WTC11 (cell line): ENCODE measurements at regions not wholly inside any gene's neighbourhood (a gene's known extent, or its start where the extent isn't known, plus 50 kb on each side); places are given as distances from the start of the nearest gene placed in this dataset.

Source experiments
- ATAC-seq: fragments of 200-7000 bp; cut with Tn5 transposase; 2 replicates; pipeline ENCODE4 v1.10.0; 2021; ENCODE audit warnings: mild to moderate bottlenecking, moderate library complexity
- CTCF ChIA-PET: fragments of 300-600 bp; sonication (Branson Sonifier 250); formaldehyde crosslinking; loops from one replicate; lab custom pipeline; 2021; ENCODE audit warnings: antibody characterized with exemption; lab: Charles Lee
- POLR2A ChIA-PET: fragments of 350-600 bp; sonication (Branson Sonifier 250); formaldehyde crosslinking; loops from one replicate; lab custom pipeline; 2021; ENCODE audit warnings: antibody characterized with exemption; lab: Charles Lee
- DNase-seq: peaks from one replicate; pipeline ENCODE4 v3.0.0; 2021; ENCODE audit warnings: low spot score
- H3K27ac Mint-ChIP-seq: 2 replicates; pipeline ENCODE4 v1.8.0; 2021; ENCODE audit warnings: mixed read lengths
- H3K27me3 Mint-ChIP-seq: 2 replicates; pipeline ENCODE4 v1.8.0; 2021; ENCODE audit warnings: low read depth, mild to moderate bottlenecking, moderate library complexity, mixed read lengths
- H3K36me3 Mint-ChIP-seq: 2 replicates; pipeline ENCODE4 v1.8.0; 2021; ENCODE audit warnings: mixed read lengths
- H3K4me1 Mint-ChIP-seq: 2 replicates; pipeline ENCODE4 v1.8.0; 2022; ENCODE audit warnings: mixed read lengths
- H3K4me3 Mint-ChIP-seq: 2 replicates; pipeline ENCODE4 v1.8.0; 2021; ENCODE audit warnings: mild to moderate bottlenecking, moderate library complexity, mixed read lengths
- H3K9me3 Mint-ChIP-seq: 2 replicates; pipeline ENCODE4 v1.8.0; 2021; ENCODE audit warnings: mixed read lengths
- ATF1 ChIP-seq: sonication (generic); formaldehyde crosslinking; IDR thresholded peaks from 2 replicates; pipeline ENCODE4 v1.8.1; 2023; ENCODE audit warnings: mild to moderate bottlenecking, moderate library complexity, missing genetic modification reagents
- FOXJ3 ChIP-seq: sonication (generic); formaldehyde crosslinking; IDR thresholded peaks from 2 replicates; pipeline ENCODE4 v1.9.0; 2021; ENCODE audit warnings: missing genetic modification reagents, mild to moderate bottlenecking, borderline replicate concordance
- GRHL2 ChIP-seq: fragments of 250-450 bp; sonication (Bioruptor Pico); IDR thresholded peaks from 2 replicates; pipeline ENCODE4 v1.8.0; 2022; ENCODE audit warnings: mild to moderate bottlenecking, moderate library complexity; ENCODE audit not compliant: insufficient replicate concordance, severe bottlenecking
- GTF2I ChIP-seq: fragments of 250-450 bp; sonication (Bioruptor Pico); conservative IDR thresholded peaks from 2 replicates; pipeline ENCODE4 v1.4.0; 2021; ENCODE audit warnings: mild to moderate bottlenecking
- JUN ChIP-seq: sonication (generic); formaldehyde crosslinking; IDR thresholded peaks from 2 replicates; pipeline ENCODE4 v1.8.0; 2023; ENCODE audit warnings: mild to moderate bottlenecking, missing genetic modification reagents
- NFATC4 ChIP-seq: fragments of 250-450 bp; sonication (Bioruptor Pico); IDR thresholded peaks from 2 replicates; pipeline ENCODE4 v1.9.0; 2021; ENCODE audit warnings: mild to moderate bottlenecking
- NFYB ChIP-seq: sonication (generic); formaldehyde crosslinking; conservative IDR thresholded peaks from 2 replicates; pipeline ENCODE4 v1.8.0; 2022; ENCODE audit warnings: low read depth, missing genetic modification reagents
- PRRX2 ChIP-seq: fragments of 250-450 bp; sonication (Bioruptor Pico); IDR thresholded peaks from 2 replicates; pipeline ENCODE4 v1.8.0; 2021; ENCODE audit warnings: mild to moderate bottlenecking
- RORB ChIP-seq: fragments of 250-450 bp; sonication (Bioruptor Pico); IDR thresholded peaks from 2 replicates; pipeline ENCODE4 v1.9.0; 2021; ENCODE audit warnings: mild to moderate bottlenecking
- SMAD3 ChIP-seq: sonication (generic); formaldehyde crosslinking; IDR thresholded peaks from 2 replicates; pipeline ENCODE4 v1.8.0; 2022; ENCODE audit warnings: missing genetic modification reagents, mild to moderate bottlenecking, borderline replicate concordance
- TCF7 ChIP-seq: sonication (generic); formaldehyde crosslinking; IDR thresholded peaks from 2 replicates; pipeline ENCODE4 v1.8.0; 2022; ENCODE audit warnings: mild to moderate bottlenecking, low read depth, missing genetic modification reagents, moderate library complexity
- USF2 ChIP-seq: sonication (generic); formaldehyde crosslinking; IDR thresholded peaks from 2 replicates; pipeline ENCODE4 v1.8.1; 2023; ENCODE audit warnings: mild to moderate bottlenecking, missing genetic modification reagents, moderate library complexity
- ZNF416 ChIP-seq: fragments of 250-450 bp; sonication (Bioruptor Pico); IDR thresholded peaks from 2 replicates; pipeline ENCODE4 v1.9.0; 2021; ENCODE audit warnings: mild to moderate bottlenecking, inconsistent platforms
- ZNF671 ChIP-seq: fragments of 250-450 bp; sonication (Bioruptor Pico); IDR thresholded peaks from 2 replicates; pipeline ENCODE4 v1.8.0; 2021; ENCODE audit warnings: mild to moderate bottlenecking
- TF ChIP-seq, protein P1 (sequence below): sonication (generic); formaldehyde crosslinking; IDR thresholded peaks from 2 replicates; pipeline ENCODE4 v1.8.0; 2023; ENCODE audit warnings: missing genetic modification reagents
- TF ChIP-seq, protein P2 (sequence below): sonication (generic); formaldehyde crosslinking; IDR thresholded peaks from 2 replicates; pipeline ENCODE4 v1.8.1; 2022; ENCODE audit warnings: mild to moderate bottlenecking, moderate library complexity, missing genetic modification reagents
- TF ChIP-seq, protein P3 (sequence below): fragments of 250-450 bp; sonication (Bioruptor Pico); conservative IDR thresholded peaks from 2 replicates; pipeline ENCODE4 v1.9.0; 2021; ENCODE audit warnings: mild to moderate bottlenecking
- TF ChIP-seq, protein P4 (sequence below): fragments of 250-450 bp; sonication (Bioruptor Pico); IDR thresholded peaks from 2 replicates; pipeline ENCODE4 v1.8.0; 2021; ENCODE audit warnings: mild to moderate bottlenecking
- TF ChIP-seq, protein P5 (sequence below): sonication (generic); formaldehyde crosslinking; IDR thresholded peaks from 2 replicates; pipeline ENCODE4 v1.8.0; 2023; ENCODE audit warnings: missing genetic modification reagents, mild to moderate bottlenecking, borderline replicate concordance

GRCh38 chrX:5788910-5789309, 439.8 kb downstream of the NLGN4X start (continued):
- no peak for TF ChIP-seq GRHL2 (CRISPR knock-in tag)
- no peak for TF ChIP-seq PRRX2
- TF ChIP-seq USF2 (CRISPR knock-in tag), result no peak

DNA sequence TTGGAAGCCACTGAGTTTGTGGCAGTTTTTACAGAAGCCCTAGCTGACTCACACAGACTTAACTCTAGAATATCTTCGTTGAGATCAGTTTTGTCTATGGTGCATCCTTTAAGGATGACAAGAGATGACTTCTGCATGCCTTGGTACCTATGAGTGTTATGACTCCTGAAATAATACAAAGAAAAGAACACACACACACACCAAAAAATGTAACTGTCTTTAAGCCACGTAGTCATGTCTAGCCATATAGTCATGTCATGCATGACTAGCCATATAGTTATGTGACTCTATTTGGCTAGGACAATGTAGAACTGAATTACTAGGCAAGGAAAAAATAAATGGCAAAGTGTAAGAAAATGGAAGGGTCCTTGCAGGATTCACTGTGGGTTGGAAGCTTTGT, 447.8 kb downstream of the NLGN4X start:
- no peak overlapping the region for H3K4me3 Mint-ChIP-seq
- ChIA-PET CTCF (no interaction called here), POLR2A (no interaction called here)

DNA sequence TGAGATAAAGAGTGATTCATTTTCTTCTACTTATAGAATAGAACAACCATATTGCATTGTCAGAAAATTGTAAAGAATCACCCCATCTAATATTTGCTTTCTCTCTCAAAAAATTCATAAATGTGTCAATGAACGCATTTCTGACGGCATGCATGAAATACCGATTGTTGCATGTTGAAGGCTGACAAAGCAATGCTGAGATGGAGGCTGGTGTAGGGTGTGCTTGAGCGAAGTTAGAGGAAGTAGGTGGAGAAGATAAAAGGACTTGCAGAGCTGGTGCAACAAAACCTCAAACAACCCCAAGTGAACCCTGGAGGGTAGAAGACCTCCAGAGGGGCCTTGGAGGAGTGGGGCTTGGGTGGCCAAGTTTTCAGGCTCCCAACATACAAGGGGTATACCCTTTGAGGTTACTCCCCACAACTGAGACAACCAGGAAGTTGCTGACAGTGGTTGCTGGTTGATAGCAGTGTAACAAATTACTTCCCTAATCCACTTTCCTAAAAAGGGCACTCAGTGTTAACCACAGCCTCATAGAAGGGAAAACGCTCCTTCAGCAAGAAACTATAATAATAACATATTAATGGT, 452.7 kb downstream of the NLGN4X start:
- Mint-ChIP-seq H3K4me1 (no peaks in the 10 kb centered on the region), H3K27ac (no peak overlapping the region), H3K9me3 (peaks cover 23% of the 10 kb centered on the region; the same call in 1 of the 2 replicates), H3K4me3 (no peak overlapping the region), H3K27me3 (no peaks in the 10 kb centered on the region), H3K36me3 (no peaks in the 10 kb centered on the region)
- ChIA-PET POLR2A (no interaction called here), CTCF (no interaction called here)
- ATAC-seq (no peak), DNase-seq (no peak)
- no peak for TF ChIP-seq ZNF671 (CRISPR knock-in tag)
- no peak for TF ChIP-seq RORB
- TF ChIP-seq JUN (CRISPR knock-in tag), result no peak
- TF ChIP-seq, protein P1, sequence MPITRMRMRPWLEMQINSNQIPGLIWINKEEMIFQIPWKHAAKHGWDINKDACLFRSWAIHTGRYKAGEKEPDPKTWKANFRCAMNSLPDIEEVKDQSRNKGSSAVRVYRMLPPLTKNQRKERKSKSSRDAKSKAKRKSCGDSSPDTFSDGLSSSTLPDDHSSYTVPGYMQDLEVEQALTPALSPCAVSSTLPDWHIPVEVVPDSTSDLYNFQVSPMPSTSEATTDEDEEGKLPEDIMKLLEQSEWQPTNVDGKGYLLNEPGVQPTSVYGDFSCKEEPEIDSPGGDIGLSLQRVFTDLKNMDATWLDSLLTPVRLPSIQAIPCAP (CRISPR knock-in tag), result no peak
- no peak for TF ChIP-seq SMAD3 (CRISPR knock-in tag)
- no peak for TF ChIP-seq GTF2I (CRISPR knock-in tag)
- TF ChIP-seq, protein P2, sequence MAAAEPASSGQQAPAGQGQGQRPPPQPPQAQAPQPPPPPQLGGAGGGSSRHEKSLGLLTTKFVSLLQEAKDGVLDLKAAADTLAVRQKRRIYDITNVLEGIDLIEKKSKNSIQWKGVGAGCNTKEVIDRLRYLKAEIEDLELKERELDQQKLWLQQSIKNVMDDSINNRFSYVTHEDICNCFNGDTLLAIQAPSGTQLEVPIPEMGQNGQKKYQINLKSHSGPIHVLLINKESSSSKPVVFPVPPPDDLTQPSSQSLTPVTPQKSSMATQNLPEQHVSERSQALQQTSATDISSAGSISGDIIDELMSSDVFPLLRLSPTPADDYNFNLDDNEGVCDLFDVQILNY (CRISPR knock-in tag), result no peak
- TF ChIP-seq TCF7 (CRISPR knock-in tag), result no peak
- TF ChIP-seq FOXJ3 (CRISPR knock-in tag), result no peak
- no peak for TF ChIP-seq NFYB (CRISPR knock-in tag)
- TF ChIP-seq, protein P3, sequence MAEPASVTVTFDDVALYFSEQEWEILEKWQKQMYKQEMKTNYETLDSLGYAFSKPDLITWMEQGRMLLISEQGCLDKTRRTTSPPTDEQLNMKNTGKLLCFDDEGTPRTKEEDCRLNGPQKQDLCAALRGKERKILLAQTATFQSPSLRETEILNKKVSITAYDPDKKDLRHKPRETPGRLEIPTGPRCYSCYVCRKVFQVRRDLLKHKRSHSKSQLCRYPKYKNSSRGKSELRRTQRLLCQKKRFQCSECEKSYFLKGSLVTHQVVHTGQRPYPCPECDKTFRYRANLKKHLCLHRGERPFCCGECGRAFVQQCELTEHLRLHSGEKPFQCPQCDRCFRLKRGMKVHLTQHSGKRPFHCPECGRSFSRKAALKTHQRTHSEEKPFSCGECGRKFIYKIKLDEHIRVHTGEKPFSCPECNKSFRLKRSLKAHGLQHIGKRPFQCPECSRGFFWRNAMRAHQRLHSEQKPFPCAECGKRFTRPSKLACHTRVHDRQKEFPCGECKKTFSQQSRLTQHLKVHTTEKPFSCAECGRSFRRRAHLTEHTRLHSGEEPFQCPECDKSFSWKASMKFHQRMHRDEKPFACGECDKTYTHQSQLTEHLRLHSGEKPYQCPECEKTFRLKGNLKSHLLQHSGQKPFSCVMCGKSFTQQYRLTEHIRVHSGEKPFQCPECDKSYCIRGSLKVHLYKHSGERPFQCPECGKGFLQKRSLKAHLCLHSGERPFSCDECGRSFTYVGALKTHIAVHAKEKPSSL, result no peak
- TF ChIP-seq ATF1 (CRISPR knock-in tag), result no peak
- TF ChIP-seq NFATC4 (CRISPR knock-in tag), result no peak

More for the DNA sequence above, 447.8 kb downstream of the NLGN4X start:
- Mint-ChIP-seq H3K4me1 (no peaks in the 10 kb centered on the region), H3K27ac (no peak overlapping the region), H3K27me3 (no peaks in the 10 kb centered on the region), H3K9me3 (peaks cover 19% of the 10 kb centered on the region; the same call in 1 of the 2 replicates), H3K36me3 (no peaks in the 10 kb centered on the region)
- no peak for DNase-seq
- ATAC-seq, result no peak
- TF ChIP-seq FOXJ3 (CRISPR knock-in tag), result no peak
- TF ChIP-seq ZNF416, result no peak
- TF ChIP-seq, protein P4, sequence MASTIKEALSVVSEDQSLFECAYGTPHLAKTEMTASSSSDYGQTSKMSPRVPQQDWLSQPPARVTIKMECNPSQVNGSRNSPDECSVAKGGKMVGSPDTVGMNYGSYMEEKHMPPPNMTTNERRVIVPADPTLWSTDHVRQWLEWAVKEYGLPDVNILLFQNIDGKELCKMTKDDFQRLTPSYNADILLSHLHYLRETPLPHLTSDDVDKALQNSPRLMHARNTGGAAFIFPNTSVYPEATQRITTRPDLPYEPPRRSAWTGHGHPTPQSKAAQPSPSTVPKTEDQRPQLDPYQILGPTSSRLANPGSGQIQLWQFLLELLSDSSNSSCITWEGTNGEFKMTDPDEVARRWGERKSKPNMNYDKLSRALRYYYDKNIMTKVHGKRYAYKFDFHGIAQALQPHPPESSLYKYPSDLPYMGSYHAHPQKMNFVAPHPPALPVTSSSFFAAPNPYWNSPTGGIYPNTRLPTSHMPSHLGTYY (CRISPR knock-in tag), result no peak
- TF ChIP-seq, protein P5, sequence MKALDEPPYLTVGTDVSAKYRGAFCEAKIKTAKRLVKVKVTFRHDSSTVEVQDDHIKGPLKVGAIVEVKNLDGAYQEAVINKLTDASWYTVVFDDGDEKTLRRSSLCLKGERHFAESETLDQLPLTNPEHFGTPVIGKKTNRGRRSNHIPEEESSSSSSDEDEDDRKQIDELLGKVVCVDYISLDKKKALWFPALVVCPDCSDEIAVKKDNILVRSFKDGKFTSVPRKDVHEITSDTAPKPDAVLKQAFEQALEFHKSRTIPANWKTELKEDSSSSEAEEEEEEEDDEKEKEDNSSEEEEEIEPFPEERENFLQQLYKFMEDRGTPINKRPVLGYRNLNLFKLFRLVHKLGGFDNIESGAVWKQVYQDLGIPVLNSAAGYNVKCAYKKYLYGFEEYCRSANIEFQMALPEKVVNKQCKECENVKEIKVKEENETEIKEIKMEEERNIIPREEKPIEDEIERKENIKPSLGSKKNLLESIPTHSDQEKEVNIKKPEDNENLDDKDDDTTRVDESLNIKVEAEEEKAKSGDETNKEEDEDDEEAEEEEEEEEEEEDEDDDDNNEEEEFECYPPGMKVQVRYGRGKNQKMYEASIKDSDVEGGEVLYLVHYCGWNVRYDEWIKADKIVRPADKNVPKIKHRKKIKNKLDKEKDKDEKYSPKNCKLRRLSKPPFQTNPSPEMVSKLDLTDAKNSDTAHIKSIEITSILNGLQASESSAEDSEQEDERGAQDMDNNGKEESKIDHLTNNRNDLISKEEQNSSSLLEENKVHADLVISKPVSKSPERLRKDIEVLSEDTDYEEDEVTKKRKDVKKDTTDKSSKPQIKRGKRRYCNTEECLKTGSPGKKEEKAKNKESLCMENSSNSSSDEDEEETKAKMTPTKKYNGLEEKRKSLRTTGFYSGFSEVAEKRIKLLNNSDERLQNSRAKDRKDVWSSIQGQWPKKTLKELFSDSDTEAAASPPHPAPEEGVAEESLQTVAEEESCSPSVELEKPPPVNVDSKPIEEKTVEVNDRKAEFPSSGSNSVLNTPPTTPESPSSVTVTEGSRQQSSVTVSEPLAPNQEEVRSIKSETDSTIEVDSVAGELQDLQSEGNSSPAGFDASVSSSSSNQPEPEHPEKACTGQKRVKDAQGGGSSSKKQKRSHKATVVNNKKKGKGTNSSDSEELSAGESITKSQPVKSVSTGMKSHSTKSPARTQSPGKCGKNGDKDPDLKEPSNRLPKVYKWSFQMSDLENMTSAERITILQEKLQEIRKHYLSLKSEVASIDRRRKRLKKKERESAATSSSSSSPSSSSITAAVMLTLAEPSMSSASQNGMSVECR, result no peak
